Osteoblast (primary cell): ENCODE measurements at regions not wholly inside any gene's neighbourhood (a gene's known extent, or its start where the extent isn't known, plus 50 kb on each side); places are given as distances from the start of the nearest gene placed in this dataset.

Experiments used
- DNase-seq: peaks from one replicate; pipeline ENCODE4 v3.0.0; 2011; ENCODE audit warnings: low spot score, mixed read lengths; ENCODE audit not compliant: insufficient read length; ENCODE audit errors: missing footprints
- H2AFZ ChIP-seq: 2 replicates; pipeline ENCODE4 v1.6.0; 2011; ENCODE audit warnings: mild to moderate bottlenecking, low read length
- H3K27ac ChIP-seq: 2 replicates; pipeline ENCODE4 v1.5.1; 2011; ENCODE audit warnings: mild to moderate bottlenecking, low read depth, low read length, moderate library complexity
- H3K27me3 ChIP-seq: 2 replicates; pipeline ENCODE4 v1.6.0; 2012; ENCODE audit warnings: mild to moderate bottlenecking, control low read depth, inconsistent platforms, low read length, moderate library complexity; ENCODE audit not compliant: insufficient read depth
- H3K36me3 ChIP-seq: 2 replicates; pipeline ENCODE4 v1.5.1; 2011; ENCODE audit warnings: mild to moderate bottlenecking, low read length, control low read depth, moderate library complexity; ENCODE audit not compliant: insufficient read depth
- H3K4me1 ChIP-seq: 2 replicates; pipeline ENCODE4 v1.5.1; 2011; ENCODE audit warnings: mild to moderate bottlenecking, low read length, control low read depth, moderate library complexity; ENCODE audit not compliant: insufficient read depth
- H3K4me2 ChIP-seq: 2 replicates; pipeline ENCODE4 v1.6.0; 2011; ENCODE audit warnings: mild to moderate bottlenecking, low read length; ENCODE audit not compliant: insufficient read depth
- H3K4me3 ChIP-seq: fragments of 200-600 bp; sonication (generic); 3 replicates; pipeline ENCODE4 v1.5.1; 2012; ENCODE audit warnings: mild to moderate bottlenecking, low read length, inconsistent platforms; ENCODE audit not compliant: insufficient read depth
- H3K79me2 ChIP-seq: 2 replicates; pipeline ENCODE4 v1.6.0; 2012; ENCODE audit warnings: mild to moderate bottlenecking, low read length, control low read depth, inconsistent platforms; ENCODE audit not compliant: insufficient read depth
- H3K9me3 ChIP-seq: 2 replicates; pipeline ENCODE4 v1.5.1; 2011; ENCODE audit warnings: low read depth, low read length, control low read depth
- H4K20me1 ChIP-seq: 2 replicates; pipeline ENCODE4 v1.6.0; 2012; ENCODE audit warnings: mild to moderate bottlenecking, low read length, control low read depth; ENCODE audit not compliant: insufficient read depth
- TF ChIP-seq, protein P1 (sequence below): IDR thresholded peaks from 2 replicates; pipeline ENCODE4 v1.5.1; 2011; ENCODE audit warnings: mild to moderate bottlenecking, low read depth, low read length, moderate library complexity; ENCODE audit errors: extremely low read depth

DNA sequence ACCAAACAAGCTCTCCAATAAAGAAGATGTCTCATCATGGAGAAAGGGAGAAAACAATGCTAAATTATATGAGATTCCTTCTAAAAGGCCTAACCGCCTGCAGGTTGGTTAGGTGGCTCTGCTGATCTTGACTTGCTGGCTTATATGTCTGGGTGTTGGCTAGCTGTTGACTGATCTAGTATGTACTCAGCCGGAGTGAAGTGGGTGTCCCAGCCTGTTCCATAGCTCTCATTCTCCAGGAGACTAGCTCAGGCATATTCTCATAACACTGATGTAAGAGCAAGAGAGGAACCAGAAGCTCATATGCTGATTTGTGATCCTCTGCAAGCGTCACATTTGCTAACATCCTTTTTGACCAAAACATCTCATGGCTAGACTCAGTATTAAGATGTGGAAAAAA, 473.0 kb downstream of the BMP2 start:
- H3K4me3 ChIP-seq: no peak overlapping the region
- no peaks in the 10 kb centered on the region for H3K36me3 ChIP-seq
- TF ChIP-seq, protein P1, sequence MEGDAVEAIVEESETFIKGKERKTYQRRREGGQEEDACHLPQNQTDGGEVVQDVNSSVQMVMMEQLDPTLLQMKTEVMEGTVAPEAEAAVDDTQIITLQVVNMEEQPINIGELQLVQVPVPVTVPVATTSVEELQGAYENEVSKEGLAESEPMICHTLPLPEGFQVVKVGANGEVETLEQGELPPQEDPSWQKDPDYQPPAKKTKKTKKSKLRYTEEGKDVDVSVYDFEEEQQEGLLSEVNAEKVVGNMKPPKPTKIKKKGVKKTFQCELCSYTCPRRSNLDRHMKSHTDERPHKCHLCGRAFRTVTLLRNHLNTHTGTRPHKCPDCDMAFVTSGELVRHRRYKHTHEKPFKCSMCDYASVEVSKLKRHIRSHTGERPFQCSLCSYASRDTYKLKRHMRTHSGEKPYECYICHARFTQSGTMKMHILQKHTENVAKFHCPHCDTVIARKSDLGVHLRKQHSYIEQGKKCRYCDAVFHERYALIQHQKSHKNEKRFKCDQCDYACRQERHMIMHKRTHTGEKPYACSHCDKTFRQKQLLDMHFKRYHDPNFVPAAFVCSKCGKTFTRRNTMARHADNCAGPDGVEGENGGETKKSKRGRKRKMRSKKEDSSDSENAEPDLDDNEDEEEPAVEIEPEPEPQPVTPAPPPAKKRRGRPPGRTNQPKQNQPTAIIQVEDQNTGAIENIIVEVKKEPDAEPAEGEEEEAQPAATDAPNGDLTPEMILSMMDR: no peak
- no peaks in the 10 kb centered on the region for H4K20me1 ChIP-seq
- H2AFZ ChIP-seq: no peak overlapping the region
- DNase-seq: no peak
- H3K27me3 ChIP-seq: no peaks in the 10 kb centered on the region
- H3K27ac ChIP-seq: no peak overlapping the region
- H3K4me2 ChIP-seq: no peak overlapping the region
- no peaks in the 10 kb centered on the region for H3K4me1 ChIP-seq
- H3K9me3 ChIP-seq: no peaks in the 10 kb centered on the region
- no peaks in the 10 kb centered on the region for H3K79me2 ChIP-seq

DNA sequence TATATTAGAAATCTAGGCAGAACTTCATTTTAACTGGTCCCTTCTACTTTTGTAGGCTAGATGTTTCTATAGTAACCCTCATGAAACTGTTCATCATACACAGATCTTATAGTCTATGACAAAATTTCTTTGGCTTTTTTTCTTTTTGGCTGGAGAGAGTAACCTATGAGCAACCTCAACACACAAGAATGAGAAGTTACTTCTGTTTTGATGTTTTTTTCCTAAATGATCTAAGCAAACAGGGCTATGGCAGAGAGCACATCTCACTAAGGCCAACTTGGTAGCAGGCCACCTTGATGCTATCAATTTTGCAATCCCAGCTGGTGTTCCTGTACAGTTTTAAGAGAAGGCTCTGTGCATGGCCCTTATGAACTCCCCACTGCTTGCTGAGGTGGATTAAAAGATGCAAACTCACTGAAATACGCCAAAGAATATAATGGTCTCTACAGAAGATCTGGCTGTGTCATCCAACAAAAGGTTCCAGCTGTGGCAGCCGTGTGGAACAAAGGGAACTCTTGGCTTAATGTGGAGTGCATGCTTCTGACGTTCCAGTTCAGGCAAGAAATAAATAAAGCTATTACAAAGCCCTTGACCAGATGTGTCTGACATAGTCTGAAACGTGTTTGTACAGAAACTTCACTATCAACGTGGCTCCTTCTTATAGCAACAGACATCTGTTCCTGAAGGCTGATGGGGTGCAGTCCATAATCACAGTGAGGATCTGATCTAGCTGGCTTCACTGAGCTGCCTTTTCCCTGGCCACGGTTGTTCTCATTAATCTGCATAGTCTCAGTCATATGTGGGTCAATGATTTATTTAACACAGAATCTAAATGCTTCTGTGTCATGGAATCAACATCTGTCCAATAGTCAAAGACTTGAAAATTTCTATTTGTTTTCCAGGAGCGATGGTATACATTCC, 481.1 kb downstream of the BMP2 start:
- H2AFZ ChIP-seq: no peak overlapping the region
- no peak overlapping the region for H3K27ac ChIP-seq
- H3K9me3 ChIP-seq: no peaks in the 10 kb centered on the region
- DNase-seq: no peak
- H3K79me2 ChIP-seq: no peaks in the 10 kb centered on the region
- H3K27me3 ChIP-seq: no peaks in the 10 kb centered on the region
- TF ChIP-seq, protein P1: no peak
- H3K4me1 ChIP-seq: no peaks in the 10 kb centered on the region
- H3K36me3 ChIP-seq: no peaks in the 10 kb centered on the region
- no peak overlapping the region for H3K4me2 ChIP-seq
- H3K4me3 ChIP-seq: no peak overlapping the region
- H4K20me1 ChIP-seq: no peaks in the 10 kb centered on the region

DNA sequence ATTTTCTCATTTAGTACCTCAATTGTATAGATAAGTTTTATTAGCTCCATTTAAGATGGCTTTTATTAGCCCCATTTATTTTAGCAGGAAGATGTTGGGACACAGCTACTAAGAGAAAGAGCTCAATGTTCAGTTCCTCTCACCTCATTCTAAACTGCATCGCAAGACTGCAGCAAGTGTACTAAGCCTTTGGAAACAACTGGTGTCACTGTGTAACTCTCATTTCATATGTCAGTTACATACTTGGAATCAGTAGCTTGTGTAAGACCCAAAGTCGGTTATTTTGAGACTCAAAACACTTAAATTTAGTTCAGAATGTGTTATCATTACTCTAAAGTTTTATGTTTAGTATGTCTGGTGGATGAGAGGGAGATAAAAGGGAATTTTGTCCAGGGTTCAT, 482.9 kb downstream of the BMP2 start:
- H3K9me3 ChIP-seq: no peaks in the 10 kb centered on the region
- H4K20me1 ChIP-seq: no peaks in the 10 kb centered on the region
- H3K27ac ChIP-seq: no peak overlapping the region
- TF ChIP-seq, protein P1: no peak
- H3K27me3 ChIP-seq: no peaks in the 10 kb centered on the region
- no peaks in the 10 kb centered on the region for H3K4me1 ChIP-seq
- no peak overlapping the region for H3K4me3 ChIP-seq
- H3K4me2 ChIP-seq: no peak overlapping the region
- no peaks in the 10 kb centered on the region for H3K79me2 ChIP-seq
- H3K36me3 ChIP-seq: no peaks in the 10 kb centered on the region
- no peak overlapping the region for H2AFZ ChIP-seq
- DNase-seq: no peak

DNA sequence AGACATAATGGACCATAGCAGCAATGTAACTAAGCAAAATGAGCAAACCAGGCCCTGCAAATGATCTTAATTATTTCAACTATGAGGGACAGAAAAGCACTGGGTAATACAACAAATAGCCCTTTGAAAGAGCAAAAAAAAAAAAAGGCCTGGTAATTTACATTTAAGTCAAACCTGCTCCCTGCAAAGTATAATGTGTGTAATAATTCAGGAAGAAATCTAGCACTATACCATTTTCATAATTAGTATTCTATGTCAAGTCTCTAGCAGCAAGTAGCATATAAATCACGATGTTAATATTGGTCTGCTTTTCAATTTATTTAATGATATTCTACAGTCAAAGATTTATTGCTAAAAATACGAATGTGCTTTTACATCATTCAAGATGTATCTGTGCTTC, 489.6 kb downstream of the BMP2 start:
- no peak for DNase-seq
- Histone ChIP-seq H3K4me3 (no peak overlapping the region), H4K20me1 (no peaks in the 10 kb centered on the region), H3K36me3 (no peaks in the 10 kb centered on the region), H3K79me2 (no peaks in the 10 kb centered on the region), H3K9me3 (no peaks in the 10 kb centered on the region), H3K27me3 (no peaks in the 10 kb centered on the region), H2AFZ (no peak overlapping the region), H3K27ac (no peak overlapping the region), H3K4me1 (no peaks in the 10 kb centered on the region), H3K4me2 (no peak overlapping the region)
- TF ChIP-seq, protein P1: no peak
